ENCODE measurements at regions not wholly inside any gene's neighbourhood (a gene's known extent, or its start where the extent isn't known, plus 50 kb on each side); places are given as distances from the start of the nearest gene placed in this dataset.

- Histone ChIP-seq H3K79me1 (ENCODE audit: insufficient read depth, low read depth, low read length, poor library complexity, severe bottlenecking) (no peaks in the 10 kb centered on the region), H3K27ac (ENCODE audit: insufficient read length, low read depth, low read length) (no peak overlapping the region), H3K23ac (ENCODE audit: insufficient read length, low read depth, low read length) (no peak overlapping the region), H4K91ac (ENCODE audit: insufficient read length, low read depth, low read length) (no peak overlapping the region), H3K14ac (ENCODE audit: insufficient read depth, low read length) (no peak overlapping the region), H4K8ac (replicated peaks; ENCODE audit: insufficient read length, low read depth, low read length) (no peak overlapping the region), H4K5ac (ENCODE audit: insufficient read length, low read depth, low read length) (no peak overlapping the region), H2BK5ac (ENCODE audit: insufficient read length, low read length) (no peak overlapping the region), H2BK15ac (ENCODE audit: low read depth, low read length) (no peak overlapping the region), H2BK20ac (ENCODE audit: low read depth, low read length, poor library complexity, severe bottlenecking) (no peak overlapping the region), H3K27me3 (ENCODE audit: insufficient read depth, low read length) (no peaks in the 10 kb centered on the region), H4K20me1 (ENCODE audit: control insufficient read depth, insufficient read depth, insufficient read length) (no peaks in the 10 kb centered on the region), H2AK5ac (ENCODE audit: insufficient read length, low read length) (no peak overlapping the region), H3K9ac (ENCODE audit: extremely low read depth, insufficient read length, low read length) (no peak overlapping the region), H3T11ph (ENCODE audit: low read length) (no peak overlapping the region), H2BK120ac (ENCODE audit: low read depth, low read length, poor library complexity, severe bottlenecking) (no peak overlapping the region), H2AFZ (ENCODE audit: low read length) (no peak overlapping the region), H3K56ac (ENCODE audit: insufficient read length, low read depth, low read length) (no peak overlapping the region), H3K18ac (ENCODE audit: insufficient read length, low read depth, low read length) (no peak overlapping the region), H3K4me1 (ENCODE audit: insufficient read depth, low read length) (peaks cover 18% of the 10 kb centered on the region), H3K79me2 (ENCODE audit: insufficient read depth, low read length) (peaks cover 6% of the 10 kb centered on the region; the same call in 1 of the 2 replicates), H3K9me3 (ENCODE audit: control insufficient read depth, low read depth, low read length) (no peaks in the 10 kb centered on the region), H3K4me2 (ENCODE audit: insufficient read depth, insufficient read length, low read length) (no peak overlapping the region), H2BK12ac (ENCODE audit: insufficient read length, low read depth, low read length) (no peak overlapping the region), H3K23me2 (ENCODE audit: insufficient read length, low read depth, low read length, poor library complexity, severe bottlenecking) (no peaks in the 10 kb centered on the region), H3K4ac (ENCODE audit: low read depth, low read length) (no peak overlapping the region)
- peaks cover 35 to 38% of the 10 kb centered on the region in 2 experiments for H3K4me1 Mint-ChIP-seq
- no CpG with 5 or more reads among the region's 5 CpGs for WGBS (ENCODE audit: extremely low coverage, insufficient read length, low lambda C conversion rate)
- H3K4me3 Mint-ChIP-seq: no peak overlapping the region
- DNase-seq: no peak
- no peak for TF ChIP-seq CTCF (conservative IDR thresholded peaks at IDR 0.05)
- 0 out of 7 replicates have a peak, but pooled peaks cover 0 to 2% (median 0%) of the 10 kb centered on the region in 3 experiments for H3K36me3 Mint-ChIP-seq (ENCODE audit: insufficient read depth in 1 of 3, low read depth in 3 of 3)
- H3K9me3 Mint-ChIP-seq: no peaks in the 10 kb centered on the region
- no peak overlapping the region for H3K27ac Mint-ChIP-seq
- no peaks in the 10 kb centered on the region; the same call in 1 of the 2 replicates for H3K27me3 Mint-ChIP-seq (ENCODE audit: low read depth)
Observed at GRCh38 chr6:14885498-14885897, 360.4 kb upstream of the JARID2 start.
